Liver (tissue), 8 donors: ENCODE measurements at regions not wholly inside any gene's neighbourhood (a gene's known extent, or its start where the extent isn't known, plus 50 kb on each side); places are given as distances from the start of the nearest gene placed in this dataset.

Experiments used
- DNase-seq: peaks from one replicate; pipeline ENCODE4 v3.0.0-alpha.2; 2017; ENCODE audit warnings: low spot score
- H3K27ac ChIP-seq, 2 donors: one replicate each; pipeline ENCODE4 v1.7.0; 2013; ENCODE audit warnings: inconsistent platforms in 2 of 2, low read length in 2 of 2, control low read depth in 1 of 2, low read depth in 1 of 2, mild to moderate bottlenecking in 1 of 2
- H3K27me3 ChIP-seq, 4 donors: one replicate each; pipeline versions ENCODE4 v1.6.1 to v1.7.0; 2013; ENCODE audit warnings: low read length in 3 of 4, inconsistent platforms in 1 of 4, mild to moderate bottlenecking in 1 of 4, moderate library complexity in 1 of 4; ENCODE audit not compliant: control insufficient read depth in 4 of 4, insufficient read depth in 4 of 4
- H3K36me3 ChIP-seq, 4 donors: one replicate each; pipeline versions ENCODE4 v1.6.1 to v1.7.0; 2013; ENCODE audit warnings: low read length in 3 of 4, mild to moderate bottlenecking in 3 of 4, low read depth in 1 of 4, moderate library complexity in 1 of 4; ENCODE audit not compliant: control insufficient read depth in 4 of 4, insufficient read depth in 3 of 4
- H3K4me1 ChIP-seq, 4 donors: one replicate each; pipeline versions ENCODE4 v1.6.1 to v1.7.0; 2013; ENCODE audit warnings: low read length in 3 of 4, mild to moderate bottlenecking in 3 of 4, moderate library complexity in 1 of 4; ENCODE audit not compliant: control insufficient read depth in 4 of 4, insufficient read depth in 4 of 4
- H3K4me3 ChIP-seq, 3 donors: one replicate each; pipeline versions ENCODE4 v1.6.1 to v1.7.0; 2013; ENCODE audit warnings: low read length in 3 of 3, control low read depth in 1 of 3, low read depth in 1 of 3, mild to moderate bottlenecking in 1 of 3
- H3K9ac ChIP-seq, 2 donors: one replicate each; pipeline ENCODE4 v1.7.0; 2013; ENCODE audit warnings: low read length in 2 of 2, mild to moderate bottlenecking in 2 of 2, moderate library complexity in 2 of 2, control low read depth in 1 of 2, low read depth in 1 of 2
- H3K9me3 ChIP-seq, 4 donors: one replicate each; pipeline versions ENCODE4 v1.6.1 to v1.7.0; 2013; ENCODE audit warnings: low read length in 3 of 4; ENCODE audit not compliant: control insufficient read depth in 4 of 4
- ATF3 ChIP-seq: IDR thresholded peaks from 2 replicates; pipeline ENCODE4 v1.6.1; 2016; ENCODE audit warnings: antibody characterized with exemption
- CTCF ChIP-seq: fragments of 150-350 bp; IDR thresholded peaks from 2 replicates; pipeline ENCODE4 v1.5.1; 2017; ENCODE audit warnings: improper control_type of control experiment, low read depth, low read length; ENCODE audit not compliant: missing input control
- FOXA1 ChIP-seq: IDR thresholded peaks from 2 replicates; pipeline ENCODE4 v1.6.1; 2016; ENCODE audit warnings: antibody characterized with exemption
- GABPA ChIP-seq, 2 donors: IDR thresholded peaks in 1 of 2; conservative IDR thresholded peaks in 1 of 2; 2 replicates each; pipeline ENCODE4 v1.6.1; 2016; ENCODE audit warnings: antibody characterized with exemption in 2 of 2, mild to moderate bottlenecking in 1 of 2, moderate library complexity in 1 of 2
- HNF4A ChIP-seq, 2 donors: conservative IDR thresholded peaks; 2 replicates each; pipeline ENCODE4 v1.6.1; 2016; ENCODE audit warnings: antibody characterized with exemption in 2 of 2, mild to moderate bottlenecking in 2 of 2
- HNF4G ChIP-seq: IDR thresholded peaks from 2 replicates; pipeline ENCODE4 v1.6.1; 2016; ENCODE audit warnings: antibody characterized with exemption
- JUND ChIP-seq, 2 donors: IDR thresholded peaks; 2 replicates each; pipeline ENCODE4 v1.6.1; 2016; ENCODE audit warnings: antibody characterized with exemption in 2 of 2
- MAX ChIP-seq: IDR thresholded peaks from 2 replicates; pipeline ENCODE4 v1.6.1; 2016; ENCODE audit warnings: antibody characterized with exemption
- NR2F2 ChIP-seq: IDR thresholded peaks from 2 replicates; pipeline ENCODE4 v1.6.1; 2016; ENCODE audit warnings: antibody characterized with exemption
- RAD21 ChIP-seq, 2 donors: IDR thresholded peaks; 2 replicates each; pipeline ENCODE4 v1.6.1; 2016; ENCODE audit warnings: antibody characterized with exemption in 2 of 2, mild to moderate bottlenecking in 2 of 2
- REST ChIP-seq: IDR thresholded peaks from 2 replicates; pipeline ENCODE4 v1.6.1; 2016; ENCODE audit warnings: antibody characterized with exemption, mild to moderate bottlenecking
- RXRA ChIP-seq, 2 donors: IDR thresholded peaks; 2 replicates each; pipeline ENCODE4 v1.6.1; 2017 to 2018; ENCODE audit warnings: antibody characterized with exemption in 2 of 2, mild to moderate bottlenecking in 1 of 2
- SP1 ChIP-seq: IDR thresholded peaks from 2 replicates; pipeline ENCODE4 v1.6.1; 2018; ENCODE audit warnings: antibody characterized with exemption, mild to moderate bottlenecking
- YY1 ChIP-seq: IDR thresholded peaks from 2 replicates; pipeline ENCODE4 v1.6.1; 2016; ENCODE audit warnings: antibody characterized with exemption, mild to moderate bottlenecking
- ZBTB33 ChIP-seq: IDR thresholded peaks from 2 replicates; pipeline ENCODE4 v1.6.1; 2016; ENCODE audit warnings: antibody characterized with exemption
- WGBS: extraction: QIAGEN DNeasy Blood & Tissue Kit; methylation state at CpG from one replicate; pipeline ENCODE4 v1.1.7; 2013; 5-methylcytosine and 5-hydroxymethylcytosine counted together
- donor health status: healthy.
- donor health status: healthy.
- donor health status: healthy.
- donor health status: healthy.
- donor health status: healthy.

GRCh38 chr11:33620423-33621171 is 80.0 kb downstream of the C11orf91 start:
- WGBS, result 86% methylated on average over 6 of the region's 6 CpGs
- DNase-seq, result no peak
- no peak for TF ChIP-seq SP1
- no peak for TF ChIP-seq ATF3
- no peak for TF ChIP-seq ZBTB33
- no peak for TF ChIP-seq JUND (IDR thresholded peaks at IDR 0.05)

GRCh38 chr11:33618956-33619355 is 81.7 kb downstream of the C11orf91 start:
- peaks cover 0 to 3% (median 0%) of the 10 kb centered on the region in 4 donors for H3K27me3 ChIP-seq
- H3K9ac ChIP-seq, result no peak overlapping the region
- DNase-seq, result no peak
- peaks cover 0 to 2% (median 0%) of the 10 kb centered on the region in 4 donors for H3K4me1 ChIP-seq
- H3K27ac ChIP-seq, result no peak overlapping the region
- WGBS, result 79% methylated on average over 7 of the region's 7 CpGs
- no peaks in the 10 kb centered on the region for H3K9me3 ChIP-seq
- no peaks in the 10 kb centered on the region for H3K36me3 ChIP-seq
- no peak for TF ChIP-seq NR2F2
- TF ChIP-seq ATF3, result no peak
- TF ChIP-seq HNF4G, result no peak
- no peak for TF ChIP-seq YY1
- no peak for TF ChIP-seq GABPA (IDR thresholded peaks at IDR 0.05 in 1 of 2, conservative IDR thresholded peaks at IDR 0.05 in 1 of 2)
- no peak for TF ChIP-seq RAD21 (IDR thresholded peaks at IDR 0.05)
- TF ChIP-seq MAX, result no peak
- no peak for TF ChIP-seq ZBTB33
- no peak for TF ChIP-seq JUND (IDR thresholded peaks at IDR 0.05)
- TF ChIP-seq HNF4A (conservative IDR thresholded peaks at IDR 0.05), result no peak
- TF ChIP-seq CTCF, result no peak
- no peak for TF ChIP-seq RXRA (IDR thresholded peaks at IDR 0.05)
- TF ChIP-seq REST, result no peak
- TF ChIP-seq FOXA1, result no peak
- H3K4me3 ChIP-seq, result no peak overlapping the region

More at GRCh38 chr11:33620423-33621171, 80.0 kb downstream of the C11orf91 start:
- Histone ChIP-seq H3K9ac (no peak overlapping the region), H3K27ac (no peak overlapping the region), H3K4me3 (no peak overlapping the region), H3K36me3 (no peaks in the 10 kb centered on the region), H3K4me1 (peaks cover 0 to 2% (median 0%) of the 10 kb centered on the region in 4 donors), H3K9me3 (no peaks in the 10 kb centered on the region), H3K27me3 (peaks cover 0 to 2% (median 0%) of the 10 kb centered on the region in 4 donors)
